ENCODE measurements at regions not wholly inside any gene's neighbourhood (a gene's known extent, or its start where the extent isn't known, plus 50 kb on each side); places are given as distances from the start of the nearest gene placed in this dataset.

DNA sequence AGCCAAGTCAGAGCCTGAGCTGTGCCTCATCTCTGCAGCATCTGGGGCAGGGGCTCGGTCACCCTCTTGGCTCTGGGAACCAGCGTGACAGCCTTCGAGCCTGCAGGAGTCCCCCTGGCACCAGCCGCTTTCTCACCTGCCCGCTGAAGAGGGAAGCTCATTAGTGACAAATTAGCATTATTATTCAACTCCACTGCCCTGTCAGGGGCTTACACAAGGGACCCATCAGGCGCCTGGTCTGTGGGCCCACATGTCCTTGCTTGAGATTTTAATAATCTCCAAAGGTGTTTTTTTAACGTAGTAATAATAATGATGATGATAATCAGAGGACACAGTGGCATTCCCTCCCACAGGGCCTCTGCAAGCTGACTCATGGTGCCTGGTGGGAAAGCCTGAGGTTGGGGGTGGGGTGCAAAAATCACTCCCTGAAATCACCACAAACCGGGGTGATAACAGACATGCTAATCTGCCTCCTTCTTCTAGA, 98.1 kb upstream of the IGSF21 start:
- no peaks in the 10 kb centered on the region for H3K36me3 ChIP-seq (replicated peaks)
- in situ Hi-C loops (cut with HindIII; ENCODE audit: low pct_ligation_motif_present, low sequenced_read_pairs) = no loop called here
- no peaks in the 10 kb centered on the region for H3K27me3 ChIP-seq (replicated peaks)
- no peak for DNase-seq
- TF ChIP-seq, protein P1, sequence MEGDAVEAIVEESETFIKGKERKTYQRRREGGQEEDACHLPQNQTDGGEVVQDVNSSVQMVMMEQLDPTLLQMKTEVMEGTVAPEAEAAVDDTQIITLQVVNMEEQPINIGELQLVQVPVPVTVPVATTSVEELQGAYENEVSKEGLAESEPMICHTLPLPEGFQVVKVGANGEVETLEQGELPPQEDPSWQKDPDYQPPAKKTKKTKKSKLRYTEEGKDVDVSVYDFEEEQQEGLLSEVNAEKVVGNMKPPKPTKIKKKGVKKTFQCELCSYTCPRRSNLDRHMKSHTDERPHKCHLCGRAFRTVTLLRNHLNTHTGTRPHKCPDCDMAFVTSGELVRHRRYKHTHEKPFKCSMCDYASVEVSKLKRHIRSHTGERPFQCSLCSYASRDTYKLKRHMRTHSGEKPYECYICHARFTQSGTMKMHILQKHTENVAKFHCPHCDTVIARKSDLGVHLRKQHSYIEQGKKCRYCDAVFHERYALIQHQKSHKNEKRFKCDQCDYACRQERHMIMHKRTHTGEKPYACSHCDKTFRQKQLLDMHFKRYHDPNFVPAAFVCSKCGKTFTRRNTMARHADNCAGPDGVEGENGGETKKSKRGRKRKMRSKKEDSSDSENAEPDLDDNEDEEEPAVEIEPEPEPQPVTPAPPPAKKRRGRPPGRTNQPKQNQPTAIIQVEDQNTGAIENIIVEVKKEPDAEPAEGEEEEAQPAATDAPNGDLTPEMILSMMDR (IDR thresholded peaks at IDR 0.05; ENCODE audit: low read depth, low read length, missing control alignments) = no peak
- no peak overlapping the region for H3K27ac ChIP-seq
- no peak overlapping the region for H3K4me3 ChIP-seq (ENCODE audit: low read depth, low read length)

- no peak for DNase-seq
- H3K27ac ChIP-seq = no peak overlapping the region
- no peak overlapping the region for H3K4me3 ChIP-seq (ENCODE audit: low read depth, low read length)
- H3K27me3 ChIP-seq (replicated peaks) = no peaks in the 10 kb centered on the region
- in situ Hi-C loops (cut with HindIII; ENCODE audit: low pct_ligation_motif_present, low sequenced_read_pairs) = no loop called here
- TF ChIP-seq, protein P1 (IDR thresholded peaks at IDR 0.05; ENCODE audit: low read depth, low read length, missing control alignments) = no peak
- no peaks in the 10 kb centered on the region for H3K36me3 ChIP-seq (replicated peaks)
These were observed 97.2 kb upstream of the IGSF21 start for GRCh38 chr1:18010408-18010807.

GRCh38 chr1:18010945-18011344, 96.7 kb upstream of the IGSF21 start:
- TF ChIP-seq, protein P1 (IDR thresholded peaks at IDR 0.05; ENCODE audit: low read depth, low read length, missing control alignments) = no peak
- no peak for DNase-seq
- H3K27ac ChIP-seq = no peak overlapping the region
- H3K4me3 ChIP-seq (ENCODE audit: low read depth, low read length) = no peak overlapping the region
- H3K27me3 ChIP-seq (replicated peaks) = no peaks in the 10 kb centered on the region
- in situ Hi-C loops (cut with HindIII; ENCODE audit: low pct_ligation_motif_present, low sequenced_read_pairs) = no loop called here
- H3K36me3 ChIP-seq (replicated peaks) = no peaks in the 10 kb centered on the region

GRCh38 chr1:18011703-18012102, 95.9 kb upstream of the IGSF21 start:
- Histone ChIP-seq H3K36me3 (replicated peaks) (no peaks in the 10 kb centered on the region), H3K4me3 (ENCODE audit: low read depth, low read length) (no peak overlapping the region), H3K27ac (no peak overlapping the region), H3K27me3 (replicated peaks) (no peaks in the 10 kb centered on the region)
- DNase-seq = no peak
- in situ Hi-C loops (cut with HindIII; ENCODE audit: low pct_ligation_motif_present, low sequenced_read_pairs) = no loop called here
- TF ChIP-seq, protein P1 (IDR thresholded peaks at IDR 0.05; ENCODE audit: low read depth, low read length, missing control alignments) = no peak

GRCh38 chr1:18012686-18013085, 94.9 kb upstream of the IGSF21 start:
- no peak for DNase-seq
- in situ Hi-C loops (cut with HindIII; ENCODE audit: low pct_ligation_motif_present, low sequenced_read_pairs) = no loop called here
- TF ChIP-seq, protein P1 (IDR thresholded peaks at IDR 0.05; ENCODE audit: low read depth, low read length, missing control alignments) = no peak
- Histone ChIP-seq H3K27ac (no peak overlapping the region), H3K36me3 (replicated peaks) (no peaks in the 10 kb centered on the region), H3K27me3 (replicated peaks) (no peaks in the 10 kb centered on the region), H3K4me3 (ENCODE audit: low read depth, low read length) (no peak overlapping the region)

DNA sequence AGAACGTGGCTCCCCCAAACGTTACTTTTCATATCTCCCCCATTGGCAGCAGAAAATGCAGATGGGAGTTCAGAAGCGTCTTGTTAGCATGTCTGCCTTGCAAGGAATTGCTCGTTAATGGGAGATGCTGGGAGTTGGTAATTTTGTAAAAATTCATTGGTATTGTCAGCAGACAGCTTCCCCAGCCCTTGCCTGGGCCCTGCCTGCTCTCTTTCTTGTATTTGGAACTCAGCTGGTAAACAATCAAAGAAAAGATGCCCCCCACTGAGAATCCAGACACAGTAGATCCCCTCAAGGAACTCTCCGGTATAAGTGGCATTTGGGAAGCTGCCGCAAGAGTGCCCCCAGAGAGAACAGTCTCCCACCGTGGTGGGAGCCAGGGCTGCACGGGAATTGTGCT, 94.4 kb upstream of the IGSF21 start:
- in situ Hi-C loops (cut with HindIII; ENCODE audit: low pct_ligation_motif_present, low sequenced_read_pairs) = no loop called here
- TF ChIP-seq, protein P1 (IDR thresholded peaks at IDR 0.05; ENCODE audit: low read depth, low read length, missing control alignments) = no peak

More for the DNA sequence above, 94.4 kb upstream of the IGSF21 start:
- Histone ChIP-seq H3K36me3 (replicated peaks) (no peaks in the 10 kb centered on the region), H3K4me3 (ENCODE audit: low read depth, low read length) (no peak overlapping the region), H3K27me3 (replicated peaks) (no peaks in the 10 kb centered on the region), H3K27ac (no peak overlapping the region)
- no peak for DNase-seq

All from brain microvascular endothelial cell (primary cell).